Osteocyte (in vitro differentiated cells): ENCODE measurements at regions not wholly inside any gene's neighbourhood (a gene's known extent, or its start where the extent isn't known, plus 50 kb on each side); places are given as distances from the start of the nearest gene placed in this dataset.
A peak's percentile ranks its signal among the peaks of the same experiment; 100 is the strongest.

ENCODE experiments used
- DNase-seq: peaks from one replicate; pipeline ENCODE4 v3.0.0; 2021; ENCODE audit warnings: mixed read lengths; ENCODE audit not compliant: unreplicated experiment; ENCODE audit errors: extremely low spot score
- H3K27ac Mint-ChIP-seq: one replicate; pipeline ENCODE4 v1.8.0; 2021; ENCODE audit warnings: mild to moderate bottlenecking, mixed read lengths; ENCODE audit not compliant: unreplicated experiment
- H3K27me3 Mint-ChIP-seq: one replicate; pipeline ENCODE4 v1.8.0; 2021; ENCODE audit warnings: mixed read lengths; ENCODE audit not compliant: unreplicated experiment
- H3K36me3 Mint-ChIP-seq: one replicate; pipeline ENCODE4 v1.8.0; 2021; ENCODE audit warnings: mixed read lengths; ENCODE audit not compliant: unreplicated experiment
- H3K4me1 Mint-ChIP-seq: one replicate; pipeline ENCODE4 v1.8.0; 2021; ENCODE audit warnings: mixed read lengths; ENCODE audit not compliant: unreplicated experiment
- H3K4me3 Mint-ChIP-seq: one replicate; pipeline ENCODE4 v1.8.0; 2021; ENCODE audit warnings: mild to moderate bottlenecking, moderate library complexity, mixed read lengths; ENCODE audit not compliant: unreplicated experiment
- H3K9me3 Mint-ChIP-seq: one replicate; pipeline ENCODE4 v1.8.0; 2021; ENCODE audit warnings: mixed read lengths; ENCODE audit not compliant: unreplicated experiment
- CTCF ChIP-seq: fragments of 200-600 bp; sonication (generic); IDR thresholded peaks from 2 replicates; pipeline ENCODE4 v1.5.0; 2021; ENCODE audit warnings: antibody characterized with exemption, mild to moderate bottlenecking, moderate library complexity

GRCh38 chr21:24045373-24045772, 1561.9 kb downstream of the MRPL39 start:
- Mint-ChIP-seq H3K36me3 (no peaks in the 10 kb centered on the region), H3K27ac (no peak overlapping the region), H3K27me3 (no peaks in the 10 kb centered on the region), H3K4me1 (peaks cover 4% of the 10 kb centered on the region), H3K9me3 (peaks cover 22% of the 10 kb centered on the region), H3K4me3 (no peak overlapping the region)
- no peak for DNase-seq
- no peak for TF ChIP-seq CTCF

DNA sequence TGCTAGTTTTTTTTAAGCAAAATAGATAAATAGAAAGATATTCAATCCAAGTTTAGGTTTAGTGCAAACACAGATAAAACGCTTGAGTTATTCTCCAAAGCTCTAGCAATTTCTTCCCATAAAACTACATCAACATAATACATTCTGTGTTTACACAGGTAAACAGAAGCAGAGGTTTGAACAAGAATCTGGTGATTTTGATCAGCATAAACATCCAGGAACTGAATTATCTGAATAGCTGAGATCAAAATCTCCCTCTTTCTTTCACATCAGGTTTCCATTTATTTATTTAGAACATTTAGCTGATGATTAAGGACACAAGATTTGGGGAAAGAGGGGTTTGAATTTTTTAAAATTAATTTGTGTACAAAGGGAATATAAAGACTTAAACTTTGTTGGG, 1564.6 kb downstream of the MRPL39 start:
- no peak for TF ChIP-seq CTCF
- no peak for DNase-seq
- H3K27me3 Mint-ChIP-seq: no peaks in the 10 kb centered on the region
- H3K27ac Mint-ChIP-seq: no peak overlapping the region
- H3K36me3 Mint-ChIP-seq: no peaks in the 10 kb centered on the region
- peaks cover 22% of the 10 kb centered on the region for H3K9me3 Mint-ChIP-seq
- no peak overlapping the region for H3K4me3 Mint-ChIP-seq
- H3K4me1 Mint-ChIP-seq: peaks cover 4% of the 10 kb centered on the region

GRCh38 chr21:24032709-24033232, 1574.5 kb downstream of the MRPL39 start:
- DNase-seq: no peak
- Mint-ChIP-seq H3K9me3 (peaks cover 39% of the 10 kb centered on the region), H3K4me3 (no peak overlapping the region)

GRCh38 chr21:24027396-24027795, 1579.9 kb downstream of the MRPL39 start:
- Mint-ChIP-seq H3K36me3 (no peaks in the 10 kb centered on the region), H3K27me3 (no peaks in the 10 kb centered on the region), H3K9me3 (peaks cover 24% of the 10 kb centered on the region), H3K4me1 (peaks cover 2% of the 10 kb centered on the region), H3K27ac (no peak overlapping the region), H3K4me3 (no peak overlapping the region)
- no peak for TF ChIP-seq CTCF
- DNase-seq: no peak

More at GRCh38 chr21:24032709-24033232, 1574.5 kb downstream of the MRPL39 start:
- no peaks in the 10 kb centered on the region for H3K27me3 Mint-ChIP-seq
- no peaks in the 10 kb centered on the region for H3K36me3 Mint-ChIP-seq
- no peaks in the 10 kb centered on the region for H3K4me1 Mint-ChIP-seq
- no peak for TF ChIP-seq CTCF
- no peak overlapping the region for H3K27ac Mint-ChIP-seq

GRCh38 chr21:24025101-24025500, 1582.2 kb downstream of the MRPL39 start:
- peaks cover 24% of the 10 kb centered on the region for H3K9me3 Mint-ChIP-seq
- H3K4me1 Mint-ChIP-seq: peaks cover 2% of the 10 kb centered on the region
- TF ChIP-seq CTCF: peak; percentile 13
- no peaks in the 10 kb centered on the region for H3K27me3 Mint-ChIP-seq
- no peak overlapping the region for H3K27ac Mint-ChIP-seq
- no peaks in the 10 kb centered on the region for H3K36me3 Mint-ChIP-seq
- H3K4me3 Mint-ChIP-seq: no peak overlapping the region
- DNase-seq: no peak
